IPS-NIHi7 (cell line): ENCODE measurements at regions not wholly inside any gene's neighbourhood (a gene's known extent, or its start where the extent isn't known, plus 50 kb on each side); places are given as distances from the start of the nearest gene placed in this dataset.

Experiments
- DNase-seq: peaks from one replicate; pipeline ENCODE4 v3.0.0; 2012; ENCODE audit warnings: mixed read lengths; ENCODE audit errors: extremely low spot score

DNA sequence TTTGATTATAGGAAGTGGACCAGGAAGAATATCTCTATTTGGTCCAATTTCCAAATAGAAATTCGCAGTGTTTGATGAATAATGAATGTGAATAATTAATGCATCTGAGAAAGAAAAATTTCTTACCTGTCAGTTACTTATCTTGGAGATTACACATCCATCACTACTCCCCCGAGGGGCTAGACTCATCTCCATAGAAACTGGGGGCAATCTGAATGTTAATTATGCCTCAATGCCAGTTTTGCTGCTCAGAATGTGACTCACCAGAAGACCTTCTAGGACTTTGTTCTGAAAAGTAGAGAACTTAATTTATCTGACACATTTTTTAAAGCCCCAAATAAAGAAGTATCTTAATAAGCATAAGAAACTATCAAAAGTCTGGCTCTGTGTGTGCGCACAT, 233.4 kb upstream of the NR4A3 start:
- DNase-seq, result no peak

DNA sequence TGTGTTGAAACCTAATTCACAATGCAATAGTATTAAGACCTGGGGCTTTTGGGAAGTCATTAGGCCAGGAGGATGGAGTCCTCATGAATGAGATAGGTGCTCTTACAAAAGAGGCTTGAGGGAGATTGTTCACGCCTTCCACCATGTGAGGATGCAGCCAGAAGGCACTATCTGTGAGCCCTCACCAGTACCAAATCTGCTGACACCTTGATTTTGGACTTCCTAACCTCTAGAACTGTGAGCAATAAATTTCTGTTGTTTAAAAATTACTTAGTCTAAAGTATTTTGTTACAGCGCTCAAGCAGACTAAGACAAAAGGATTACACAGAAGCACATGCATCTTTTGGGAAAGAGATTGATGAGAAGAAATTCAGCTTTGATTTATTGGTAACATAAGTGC, 232.9 kb upstream of the NR4A3 start:
- DNase-seq, result no peak

DNA sequence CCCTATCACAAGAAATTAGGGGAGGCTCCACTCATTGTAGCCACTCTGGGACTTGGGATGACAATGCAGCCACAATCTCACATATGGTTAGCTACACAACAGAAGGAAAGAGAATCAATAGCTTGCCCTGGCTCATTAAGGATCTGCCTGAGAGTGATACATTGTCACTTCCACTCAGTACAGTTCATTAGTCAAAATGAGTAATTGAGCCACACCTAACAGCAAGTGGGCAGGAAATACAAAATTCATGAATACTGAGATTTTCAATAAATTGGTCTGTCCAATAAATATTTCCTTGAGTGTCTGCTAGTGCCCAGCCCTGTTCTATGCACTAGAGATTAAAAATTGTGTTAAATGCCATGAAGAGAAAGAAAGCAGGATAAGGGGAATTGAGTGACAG, 231.3 kb upstream of the NR4A3 start:
- no peak for DNase-seq

DNA sequence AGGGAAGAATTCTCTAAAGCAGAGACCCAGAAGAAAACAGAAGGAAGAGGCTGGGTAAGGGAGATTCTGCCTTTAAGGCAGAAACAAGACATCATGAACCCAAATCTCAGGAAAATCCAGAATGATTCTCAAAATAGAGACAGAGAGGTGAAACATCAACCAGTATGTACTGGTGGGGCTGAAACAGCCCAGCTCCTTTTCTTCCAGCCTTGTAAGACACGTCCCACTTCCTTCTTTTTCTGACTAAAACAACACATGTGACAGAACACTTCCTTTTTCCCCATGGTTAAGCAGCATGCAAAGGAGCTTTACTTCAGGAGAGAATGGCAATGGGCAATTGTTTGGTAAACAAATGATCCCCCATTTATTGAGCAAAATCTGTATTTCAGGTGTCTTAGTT, 230.8 kb upstream of the NR4A3 start:
- DNase-seq, result no peak

DNA sequence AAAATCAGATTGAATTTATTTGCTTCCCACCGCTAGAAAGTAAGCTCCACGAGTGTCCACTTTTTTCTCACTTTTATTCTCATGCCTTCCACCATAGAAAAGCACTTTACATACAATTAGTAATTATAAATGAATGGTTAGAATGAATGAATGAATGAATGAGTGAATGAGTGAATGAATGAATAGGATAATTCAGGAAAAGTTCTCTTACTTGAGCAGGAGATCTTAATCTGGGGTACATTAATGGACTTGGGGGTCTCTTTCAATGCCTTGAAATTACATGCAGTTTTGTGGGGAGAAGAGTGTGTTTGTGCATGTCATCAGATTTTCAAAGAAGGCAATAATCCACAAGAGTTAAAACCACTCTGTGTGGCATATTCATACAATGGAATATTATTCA, 229.9 kb upstream of the NR4A3 start:
- DNase-seq, result no peak

DNA sequence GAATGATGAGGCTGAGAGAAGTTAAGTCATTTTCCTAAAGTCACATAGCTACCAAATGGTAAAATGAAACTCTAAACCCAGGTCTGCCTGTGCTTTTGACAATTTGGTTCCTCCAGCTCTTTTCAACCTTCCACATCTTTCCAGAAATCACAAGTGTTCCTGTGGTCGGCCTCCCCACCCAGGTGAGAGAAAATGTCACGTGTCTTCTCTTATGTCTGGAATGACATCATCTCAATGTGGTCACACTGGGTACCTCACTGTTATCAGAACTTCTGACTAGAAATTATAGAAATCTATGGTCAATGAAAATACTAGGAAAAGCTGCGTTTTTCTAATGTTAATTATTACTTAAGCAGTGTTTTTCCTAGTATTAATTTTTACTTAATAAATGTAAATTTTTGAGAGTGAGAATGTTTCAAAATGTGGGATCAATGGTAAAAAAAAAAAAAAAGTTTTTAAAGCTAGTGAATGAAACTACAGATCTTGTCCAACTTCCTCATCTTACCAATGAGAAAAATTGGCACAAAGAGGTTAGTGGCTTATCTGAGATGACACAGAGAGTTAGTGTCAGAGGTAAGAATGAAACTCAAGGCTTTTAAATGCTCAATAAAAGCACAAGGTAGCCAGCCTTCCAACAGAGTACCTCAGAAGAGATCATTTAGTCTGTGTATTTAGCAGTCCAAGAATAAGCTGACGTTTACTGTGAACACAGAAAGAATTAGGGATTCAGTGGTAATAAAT, 228.7 kb upstream of the NR4A3 start:
- DNase-seq, result no peak

DNA sequence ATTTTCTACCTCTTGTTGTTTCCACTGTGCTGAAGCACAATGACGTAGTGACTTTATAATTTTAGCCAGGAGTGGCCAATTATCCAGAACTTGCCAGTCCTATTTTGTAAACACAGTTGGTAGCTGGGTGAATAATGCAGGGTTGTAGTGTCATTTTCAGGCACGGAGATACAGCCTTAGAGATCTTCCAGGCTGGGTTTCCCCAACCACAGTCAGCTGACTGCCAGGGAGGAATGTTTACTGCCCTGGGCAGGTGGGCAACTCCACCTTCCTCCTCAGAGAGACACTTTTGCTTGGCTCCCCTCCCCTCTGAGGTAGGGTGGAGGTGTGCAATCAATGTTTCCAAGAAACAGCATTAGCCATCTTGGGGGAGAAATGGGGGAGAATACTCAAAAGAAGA, 228.1 kb upstream of the NR4A3 start:
- no peak for DNase-seq

DNA sequence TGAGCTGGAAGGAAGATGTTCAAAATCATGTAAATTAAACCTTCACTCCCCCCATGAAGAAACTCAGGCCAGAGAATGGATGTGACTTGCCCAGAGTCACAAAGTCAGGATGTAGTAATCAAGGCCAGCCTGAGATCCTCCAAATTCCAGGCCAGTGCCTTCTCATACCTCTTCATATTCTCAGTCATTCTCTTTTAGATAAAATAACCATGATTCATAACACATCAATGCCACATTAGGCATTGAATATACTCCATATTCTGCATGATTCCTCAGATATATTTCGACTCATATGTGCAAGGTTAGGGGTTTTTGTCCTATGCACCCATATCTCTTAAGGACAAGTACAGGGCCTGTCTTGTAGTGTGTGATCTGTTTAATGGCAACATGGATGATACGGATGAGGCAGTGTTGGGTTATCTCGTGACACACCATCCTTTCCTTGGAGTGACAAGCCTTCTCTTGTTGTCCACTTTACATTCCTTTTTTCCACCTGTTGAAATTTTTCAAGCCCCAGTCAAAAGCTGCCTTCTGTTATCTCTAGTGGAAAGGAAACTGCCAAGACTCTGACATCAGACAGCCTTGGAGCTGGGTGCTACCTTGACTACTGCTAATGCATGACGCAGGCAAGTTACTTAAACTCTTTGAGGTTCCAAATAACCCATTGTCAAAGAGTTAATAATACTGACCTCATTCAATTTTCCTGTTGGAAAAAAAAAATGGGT, 227.5 kb upstream of the NR4A3 start:
- DNase-seq, result no peak

DNA sequence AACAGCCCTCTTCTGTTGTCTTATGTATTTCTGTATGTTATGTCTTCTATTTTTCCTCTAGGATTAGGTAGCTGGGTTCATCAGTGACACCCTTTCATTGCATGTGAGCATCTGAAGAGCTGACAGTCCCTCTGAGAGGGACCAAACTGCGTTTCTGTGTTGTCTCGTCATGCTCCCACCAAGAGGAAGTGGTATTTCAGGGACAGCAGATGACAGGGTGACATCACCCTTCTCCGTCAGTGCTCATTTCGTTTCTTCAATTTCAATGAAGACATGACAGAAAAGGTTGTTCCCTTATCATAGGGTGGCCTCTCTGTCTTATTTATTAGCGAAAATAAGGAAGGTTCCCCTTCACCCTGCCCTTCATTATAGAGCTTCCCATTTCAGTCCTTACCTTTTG, 225.9 kb upstream of the NR4A3 start:
- no peak for DNase-seq

DNA sequence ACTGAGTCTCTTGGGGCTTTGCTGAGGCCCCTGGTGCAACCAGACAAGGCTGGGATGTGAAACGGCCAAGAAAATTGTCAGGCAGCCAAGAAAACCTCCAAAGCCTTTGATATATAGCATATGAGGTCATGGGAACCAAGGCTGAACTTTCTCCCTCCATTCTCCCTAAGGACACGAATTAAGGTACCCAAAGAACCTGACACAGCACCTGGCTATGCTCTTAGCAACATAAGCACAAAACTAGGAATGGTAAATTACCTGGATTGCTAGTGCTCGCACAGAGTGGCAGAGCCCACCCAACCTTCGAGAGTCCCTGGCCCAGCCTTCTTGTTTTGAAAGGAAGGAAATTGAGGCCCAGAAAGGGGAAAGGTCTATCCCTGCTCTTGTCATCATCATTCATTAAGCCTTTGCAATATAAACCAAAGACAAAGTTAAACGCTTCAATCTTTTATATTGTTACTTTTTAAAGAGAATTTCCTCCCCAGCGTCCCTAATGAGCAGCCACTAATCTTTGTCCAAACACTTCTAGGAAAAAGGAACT, 220.0 kb upstream of the NR4A3 start:
- no peak for DNase-seq

DNA sequence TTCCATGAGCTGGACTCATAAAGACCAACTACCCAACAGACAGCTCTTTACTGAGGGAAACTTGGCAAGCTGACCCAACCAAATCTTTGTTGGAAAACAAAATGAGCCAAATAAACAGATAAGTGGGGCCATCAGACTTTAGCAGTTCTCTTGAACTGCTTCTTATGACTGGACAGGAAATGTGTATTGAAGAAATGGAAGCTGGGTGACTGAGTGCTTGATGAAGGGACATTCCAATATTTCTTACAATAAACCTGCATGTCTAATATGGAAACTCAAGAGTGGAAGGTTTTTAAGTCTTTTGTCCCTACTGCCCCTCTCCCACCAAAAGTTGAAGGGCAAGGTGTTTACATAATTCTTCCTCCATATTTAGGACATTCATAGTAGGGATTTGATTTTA, 218.8 kb upstream of the NR4A3 start:
- DNase-seq, result no peak

DNA sequence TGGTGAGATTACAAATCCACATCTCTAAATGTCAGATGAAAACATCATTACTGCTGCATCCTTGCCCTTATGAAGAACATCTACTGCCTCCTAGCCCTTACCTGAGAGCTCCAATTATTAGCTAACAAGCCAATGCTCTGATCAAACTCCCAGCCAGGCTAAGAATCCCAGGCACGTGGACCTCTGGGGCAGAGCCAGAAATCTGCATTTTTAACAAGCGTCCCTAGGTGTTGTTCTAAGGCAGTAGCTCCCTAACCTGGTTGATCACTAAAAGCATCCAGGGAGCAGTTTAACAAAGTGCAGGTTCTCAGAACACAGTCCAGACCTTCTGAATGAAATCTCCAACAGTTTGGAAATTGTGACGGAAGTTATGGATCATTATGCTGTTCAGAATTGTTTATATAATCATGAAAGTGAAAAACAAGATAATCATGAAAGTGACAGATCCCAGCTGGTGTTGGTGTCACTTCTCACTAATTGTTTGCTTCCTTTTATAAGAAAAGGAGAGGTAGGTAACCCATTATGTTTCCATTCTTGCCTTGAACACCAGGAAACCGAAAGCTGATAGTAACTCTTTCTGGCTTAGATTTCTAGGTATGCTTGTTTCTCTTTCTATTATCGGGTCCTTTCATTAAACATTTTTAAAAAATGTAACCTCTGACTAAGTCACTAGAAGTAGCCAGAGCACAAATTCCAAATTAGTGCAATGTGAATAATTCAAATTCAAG, 216.5 kb upstream of the NR4A3 start:
- DNase-seq, result peak; percentile 18

DNA sequence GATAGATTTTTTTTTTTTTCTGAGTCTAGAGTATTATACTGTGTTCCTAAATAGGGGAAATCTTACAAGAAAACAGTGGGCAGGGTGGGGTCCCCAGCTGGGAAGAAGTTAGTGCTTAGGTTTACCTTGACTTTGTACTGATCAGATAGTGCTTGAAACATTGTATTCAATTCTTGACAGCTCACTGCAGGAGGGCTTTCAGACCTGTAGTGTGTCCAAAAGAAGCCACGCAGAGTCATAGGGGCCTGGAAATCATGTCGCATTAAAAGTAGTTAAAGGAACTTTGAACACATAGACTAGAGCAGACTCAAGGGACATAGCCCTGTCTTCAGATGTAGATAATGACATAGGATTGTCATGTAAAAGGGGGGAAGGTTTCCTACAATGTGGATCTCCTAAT, 215.4 kb upstream of the NR4A3 start:
- no peak for DNase-seq

DNA sequence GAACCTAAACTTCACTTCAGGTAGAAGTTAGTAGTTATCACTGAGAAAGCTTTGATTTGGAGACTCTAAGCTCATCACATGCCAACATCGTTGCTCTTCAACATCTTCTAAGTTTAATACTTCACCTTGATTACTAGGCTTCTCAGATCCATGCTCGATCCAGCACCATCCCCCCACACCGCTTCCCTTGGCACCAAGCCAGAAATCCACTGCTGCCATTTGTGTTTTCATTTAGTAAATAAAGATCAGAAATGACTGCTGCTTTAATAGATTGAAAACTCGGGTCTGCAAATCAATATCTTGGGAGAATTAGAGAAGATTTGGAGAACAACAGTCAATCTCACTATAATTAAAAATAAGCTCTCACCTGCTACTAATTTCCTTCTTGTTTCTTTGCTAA, 214.7 kb upstream of the NR4A3 start:
- DNase-seq, result no peak

DNA sequence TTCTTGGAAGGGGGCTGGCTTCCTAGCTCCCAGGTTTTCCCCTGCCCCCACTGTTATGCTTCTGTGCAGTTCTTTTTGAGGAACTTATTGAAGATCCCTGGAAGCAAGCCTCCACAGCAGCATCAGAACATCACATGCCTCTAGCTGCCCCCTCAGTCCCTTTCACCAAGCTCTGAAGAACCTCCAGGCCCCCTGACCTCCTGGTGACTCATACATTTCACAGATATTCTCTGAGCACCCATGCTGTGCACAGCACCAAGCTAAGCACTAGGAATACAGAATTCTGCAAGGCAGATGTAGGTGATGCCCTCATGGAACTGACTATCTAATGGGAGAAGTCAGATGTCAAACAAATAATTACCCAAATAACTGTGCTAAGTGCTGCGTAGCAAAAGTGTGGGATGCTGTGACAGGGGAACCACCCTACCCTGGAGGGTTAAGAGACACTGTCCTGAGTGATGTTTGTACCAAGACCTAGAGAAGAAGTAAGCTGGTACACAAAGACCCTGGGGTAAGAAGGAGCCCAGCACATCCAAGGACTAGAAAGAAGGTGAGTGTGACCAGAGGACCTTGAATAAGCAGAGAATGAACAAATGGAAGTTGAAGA, 213.7 kb upstream of the NR4A3 start:
- DNase-seq, result peak; percentile 30

DNA sequence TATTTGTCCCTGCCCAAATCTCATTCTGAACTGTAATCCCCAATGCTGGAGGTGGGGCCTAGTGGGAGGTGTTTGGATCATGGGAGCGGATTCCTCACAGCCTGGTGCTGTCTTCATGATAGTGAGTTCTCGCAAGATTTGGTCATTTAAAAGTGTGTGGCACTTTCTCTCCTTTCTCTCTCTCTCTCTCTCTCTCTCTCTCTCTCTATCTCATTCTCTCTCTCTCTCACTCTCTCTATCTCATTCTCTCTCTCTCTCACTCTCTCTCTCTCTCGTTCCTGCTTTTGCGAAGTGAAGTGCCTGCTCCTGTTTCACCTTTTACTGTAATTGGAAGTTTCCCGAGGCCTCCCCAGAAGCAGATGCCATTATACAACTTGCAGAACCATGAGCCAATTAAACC, 207.3 kb upstream of the NR4A3 start:
- DNase-seq, result no peak

DNA sequence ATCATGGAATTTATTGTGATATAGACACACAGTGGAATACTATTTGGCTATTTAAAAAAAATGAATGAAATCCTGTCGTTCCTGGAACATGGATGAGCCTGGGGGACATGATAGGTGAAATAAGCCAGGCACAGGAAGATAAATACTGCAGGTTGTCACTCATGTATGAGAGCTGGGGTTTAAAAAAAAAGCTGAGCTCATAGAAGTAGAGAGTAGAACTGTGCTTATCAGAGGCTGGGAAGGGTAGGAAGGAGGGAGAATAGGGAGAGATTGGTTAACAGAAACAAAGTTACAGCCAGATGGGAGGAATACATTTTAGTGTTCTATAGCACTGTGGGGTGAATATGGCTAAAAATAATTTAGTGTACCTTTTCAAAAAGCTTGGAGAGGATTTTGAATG, 200.6 kb upstream of the NR4A3 start:
- no peak for DNase-seq

DNA sequence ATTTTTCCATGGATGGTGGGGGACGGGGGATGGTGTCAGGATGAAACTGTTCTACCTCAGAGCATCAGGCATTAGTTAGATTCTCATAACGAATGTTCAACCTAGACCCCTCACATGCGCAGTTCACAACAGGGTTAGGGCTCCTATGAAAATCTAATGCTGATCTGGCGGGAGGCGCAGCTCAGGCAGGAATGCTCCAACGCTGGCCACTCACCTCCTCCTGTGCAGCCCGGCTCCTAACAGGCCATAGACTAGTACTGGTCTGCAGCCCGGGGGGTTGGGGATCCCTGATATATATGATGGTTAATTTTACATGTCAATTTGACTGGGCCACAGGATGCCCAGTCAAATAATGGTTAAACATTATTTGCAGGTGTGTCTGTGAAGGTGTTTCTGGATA, 199.0 kb upstream of the NR4A3 start:
- no peak for DNase-seq

DNA sequence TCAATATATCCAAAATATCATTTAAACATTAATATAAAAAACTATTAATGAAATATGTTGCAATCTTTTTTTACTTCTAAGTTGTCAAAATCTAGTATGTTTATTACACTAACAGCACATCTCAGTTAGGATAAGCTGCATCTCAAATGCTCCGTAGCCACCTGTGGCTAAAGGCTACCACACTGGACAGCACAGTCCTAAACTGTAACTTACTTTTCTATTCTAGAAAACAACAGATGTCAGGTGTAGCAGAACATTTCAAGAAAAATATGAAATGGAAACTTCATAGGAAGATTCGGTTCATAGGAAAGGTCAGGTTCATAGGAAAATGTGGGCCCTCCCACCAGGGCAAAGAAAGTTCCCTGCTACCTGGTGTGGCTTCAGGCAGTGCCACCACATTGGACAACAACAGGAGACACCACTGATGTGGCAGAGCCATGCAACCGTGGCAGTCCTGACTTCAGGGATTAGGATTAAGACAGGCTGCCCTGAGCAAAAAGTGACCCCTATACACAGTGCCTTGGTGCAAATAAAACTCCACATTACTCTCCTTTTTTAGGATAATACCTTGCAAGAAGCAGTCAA, 197.8 kb upstream of the NR4A3 start:
- no peak for DNase-seq

DNA sequence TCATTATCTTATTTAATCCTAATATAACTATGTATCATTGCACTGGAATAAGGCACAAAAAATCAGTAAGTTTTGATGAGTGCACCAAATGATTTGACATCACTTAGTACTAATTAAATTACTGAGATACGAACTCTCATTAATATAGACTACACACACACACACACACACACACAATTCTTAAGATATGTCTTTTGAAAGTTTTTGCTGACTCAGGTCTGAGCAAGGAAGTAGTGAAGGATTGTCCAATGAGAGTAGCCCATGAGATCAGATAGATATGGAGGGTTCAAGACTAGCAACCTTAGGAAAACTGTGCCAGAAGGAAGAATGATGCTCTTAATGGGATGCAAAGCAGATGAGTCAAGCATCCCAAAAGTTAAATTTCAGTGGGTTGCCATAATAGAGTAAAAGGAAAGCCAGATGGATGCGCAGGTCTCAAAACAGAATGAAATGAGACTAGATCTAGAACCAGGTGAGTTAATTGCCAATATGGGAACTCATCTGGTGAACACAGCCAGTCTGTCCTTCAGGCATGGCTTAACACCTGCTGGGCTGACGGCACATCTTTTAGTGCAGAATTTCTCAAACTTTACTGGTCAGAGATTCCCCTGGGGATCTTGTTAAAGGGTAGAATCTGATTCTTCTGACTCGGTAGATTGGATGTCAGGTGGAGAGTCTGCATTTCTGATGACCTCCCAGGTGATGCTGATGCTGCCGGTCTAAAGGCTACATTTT, 197.0 kb upstream of the NR4A3 start:
- no peak for DNase-seq

DNA sequence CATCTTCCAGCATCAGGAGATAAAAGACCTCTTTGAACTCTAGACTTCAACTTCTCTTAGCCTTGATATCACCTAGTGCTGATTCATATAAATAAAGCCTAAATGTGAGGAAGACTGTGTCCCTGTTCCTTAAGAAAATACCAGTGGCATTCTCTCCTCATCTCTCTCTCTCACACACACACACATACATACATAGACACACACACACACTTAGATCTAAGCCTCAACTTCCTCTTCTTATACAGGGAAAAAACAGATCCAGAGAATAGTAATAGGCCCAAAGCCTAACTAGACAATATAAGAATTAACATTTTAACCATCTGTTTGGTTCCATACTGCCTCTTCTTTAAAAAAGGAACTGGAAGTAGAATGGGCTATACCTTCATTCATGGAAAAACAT, 195.3 kb upstream of the NR4A3 start:
- DNase-seq, result no peak
